ENCODE measurements at regions not wholly inside any gene's neighbourhood (a gene's known extent, or its start where the extent isn't known, plus 50 kb on each side); places are given as distances from the start of the nearest gene placed in this dataset.
"Not testable (repeated sequence)": the region's sequence is repeated elsewhere in the genome, so short reads cannot be mapped to it uniquely, and the experiment has no call there.

- DNase-seq (ENCODE audit: extremely low read depth in 1 of 11, low read depth in 9 of 11, low spot score in 4 of 11): not testable (repeated sequence)
These were observed 51.1 kb downstream of the NBPF8 start for GRCh38 chr1:120465900-120466299.

- DNase-seq (ENCODE audit: extremely low read depth in 1 of 11, low read depth in 9 of 11, low spot score in 4 of 11): not testable (repeated sequence)
These were observed 62.8 kb downstream of the NBPF8 start for GRCh38 chr1:120477663-120478062.

- DNase-seq (ENCODE audit: extremely low read depth in 1 of 11, low read depth in 9 of 11, low spot score in 4 of 11): not testable (repeated sequence)
These were observed 63.6 kb downstream of the NBPF8 start for GRCh38 chr1:120478400-120478799.

GRCh38 chr1:120487542-120487941 lies 72.7 kb downstream of the NBPF8 start:
- DNase-seq (ENCODE audit: extremely low read depth in 1 of 11, low read depth in 9 of 11, low spot score in 4 of 11): not testable (repeated sequence)

GRCh38 chr1:120489217-120489616 lies 74.4 kb downstream of the NBPF8 start:
- not testable (repeated sequence) for DNase-seq (ENCODE audit: extremely low read depth in 1 of 11, low read depth in 9 of 11, low spot score in 4 of 11)

- not testable (repeated sequence) for DNase-seq (ENCODE audit: extremely low read depth in 1 of 11, low read depth in 9 of 11, low spot score in 4 of 11)
These were observed 82.3 kb downstream of the NBPF8 start for GRCh38 chr1:120497145-120497544.

GRCh38 chr1:120503284-120503683 lies 88.4 kb downstream of the NBPF8 start:
- DNase-seq (ENCODE audit: extremely low read depth in 1 of 11, low read depth in 9 of 11, low spot score in 4 of 11): not testable (repeated sequence)

- not testable (repeated sequence) for DNase-seq (ENCODE audit: extremely low read depth in 1 of 11, low read depth in 9 of 11, low spot score in 4 of 11)
These were observed 91.5 kb downstream of the NBPF8 start for GRCh38 chr1:120506352-120506751.

- DNase-seq (ENCODE audit: extremely low read depth in 1 of 11, low read depth in 9 of 11, low spot score in 4 of 11): not testable (repeated sequence)
These were observed 93.5 kb downstream of the NBPF8 start for GRCh38 chr1:120508351-120508750.

- DNase-seq (ENCODE audit: extremely low read depth in 1 of 11, low read depth in 9 of 11, low spot score in 4 of 11): not testable (repeated sequence)
These were observed 94.4 kb downstream of the NBPF8 start for GRCh38 chr1:120509258-120509657.

- not testable (repeated sequence) for DNase-seq (ENCODE audit: extremely low read depth in 1 of 11, low read depth in 9 of 11, low spot score in 4 of 11)
These were observed 98.3 kb downstream of the NBPF8 start for GRCh38 chr1:120513099-120513498.

- DNase-seq (ENCODE audit: extremely low read depth in 1 of 11, low read depth in 9 of 11, low spot score in 4 of 11): not testable (repeated sequence)
These were observed 98.7 kb downstream of the NBPF8 start for GRCh38 chr1:120513531-120513930.

- not testable (repeated sequence) for DNase-seq (ENCODE audit: extremely low read depth in 1 of 11, low read depth in 9 of 11, low spot score in 4 of 11)
These were observed 104.4 kb downstream of the NBPF8 start for GRCh38 chr1:120519196-120519595.

GRCh38 chr1:120524416-120524815 lies 109.6 kb downstream of the NBPF8 start:
- not testable (repeated sequence) for DNase-seq (ENCODE audit: extremely low read depth in 1 of 11, low read depth in 9 of 11, low spot score in 4 of 11)

GRCh38 chr1:120525386-120525785 lies 110.6 kb downstream of the NBPF8 start:
- not testable (repeated sequence) for DNase-seq (ENCODE audit: extremely low read depth in 1 of 11, low read depth in 9 of 11, low spot score in 4 of 11)

GRCh38 chr1:120529475-120530089 lies 114.7 kb downstream of the NBPF8 start:
- DNase-seq (ENCODE audit: extremely low read depth in 1 of 11, low read depth in 9 of 11, low spot score in 4 of 11): not testable (repeated sequence)

GRCh38 chr1:120531455-120531854 lies 116.6 kb downstream of the NBPF8 start:
- not testable (repeated sequence) for DNase-seq (ENCODE audit: extremely low read depth in 1 of 11, low read depth in 9 of 11, low spot score in 4 of 11)

- not testable (repeated sequence) for DNase-seq (ENCODE audit: extremely low read depth in 1 of 11, low read depth in 9 of 11, low spot score in 4 of 11)
These were observed 119.7 kb downstream of the NBPF8 start for GRCh38 chr1:120534361-120535047.

- DNase-seq (ENCODE audit: extremely low read depth in 1 of 11, low read depth in 9 of 11, low spot score in 4 of 11): not testable (repeated sequence)
These were observed 120.2 kb downstream of the NBPF8 start for GRCh38 chr1:120535052-120535451.

- not testable (repeated sequence) for DNase-seq (ENCODE audit: extremely low read depth in 1 of 11, low read depth in 9 of 11, low spot score in 4 of 11)
These were observed 126.6 kb downstream of the NBPF8 start for GRCh38 chr1:120541394-120541793.

GRCh38 chr1:120542365-120542764 lies 127.5 kb downstream of the NBPF8 start:
- DNase-seq (ENCODE audit: extremely low read depth in 1 of 11, low read depth in 9 of 11, low spot score in 4 of 11): not testable (repeated sequence)
